ENCODE measurements at regions not wholly inside any gene's neighbourhood (a gene's known extent, or its start where the extent isn't known, plus 50 kb on each side); places are given as distances from the start of the nearest gene placed in this dataset.

- POLR2A ChIA-PET, result no interaction called here
These were observed 536.6 kb downstream of the RWDD3 start for GRCh38 chr1:95770581-95770980.

More at GRCh38 chr1:95770581-95770980, 536.6 kb downstream of the RWDD3 start:
- Histone ChIP-seq H3K4me1 (ENCODE audit: control insufficient read depth in 1 of 2, insufficient read depth in 2 of 2, low read depth in 1 of 2, low read length in 1 of 2) (no peaks in the 10 kb centered on the region), H3K27ac (ENCODE audit: low read depth in 2 of 2, low read length in 1 of 2) (no peak overlapping the region), H3K9me3 (no peaks in the 10 kb centered on the region), H3K4me2 (no peak overlapping the region), H2AFZ (ENCODE audit: low read depth) (no peak overlapping the region), H3K9ac (no peak overlapping the region), H4K20me1 (ENCODE audit: insufficient read depth) (no peaks in the 10 kb centered on the region), H3F3A (replicated peaks; ENCODE audit: insufficient read depth) (no peaks in the 10 kb centered on the region), H3K27me3 (ENCODE audit: insufficient read depth) (no peaks in the 10 kb centered on the region), H3K9me2 (no peaks in the 10 kb centered on the region), H3K79me2 (ENCODE audit: insufficient read depth) (no peaks in the 10 kb centered on the region), H3K4me3 (ENCODE audit: low read depth in 2 of 2, low read length in 1 of 2) (no peak overlapping the region), H3K36me3 (replicated peaks in 1 of 2; ENCODE audit: control insufficient read depth in 1 of 2, insufficient read depth in 2 of 2, low read length in 1 of 2) (no peaks in the 10 kb centered on the region)
- 3% methylated on average over 2 of the region's 2 CpGs for WGBS (ENCODE audit: low lambda C conversion rate)
- CTCF ChIA-PET, result interaction anchor here (1.8 kb wide), 1 partner anchor 10 kb away, joined by 6 read pairs; no protein-coding TSS in a partner anchor
- TF ChIP-seq IRF3 (IDR thresholded peaks at IDR 0.05; ENCODE audit: low read depth, low read length), result no peak
- TF ChIP-seq ZBTB33 (IDR thresholded peaks at IDR 0.05; ENCODE audit: borderline replicate concordance, low read depth), result no peak
- no peak for TF ChIP-seq FOXM1 (IDR thresholded peaks at IDR 0.05; ENCODE audit: low read depth)
- TF ChIP-seq REST (IDR thresholded peaks at IDR 0.05; ENCODE audit: low read depth, low read length), result no peak
- no peak for TF ChIP-seq PBX3 (IDR thresholded peaks at IDR 0.05)
- no peak for TF ChIP-seq EP300 (IDR thresholded peaks at IDR 0.05; ENCODE audit: borderline replicate concordance in 1 of 2, low read depth in 1 of 2, low read length in 1 of 2)
- no peak for TF ChIP-seq SIN3A (IDR thresholded peaks at IDR 0.05; ENCODE audit: borderline replicate concordance, low read depth, low read length)
- no peak for TF ChIP-seq RCOR1 (IDR thresholded peaks at IDR 0.05; ENCODE audit: low read length)
- no peak for TF ChIP-seq RFX5 (IDR thresholded peaks at IDR 0.05; ENCODE audit: low read length)
- no peak for TF ChIP-seq FOXJ3 (CRISPR knock-in tag; IDR thresholded peaks at IDR 0.05)
- TF ChIP-seq MEF2A (IDR thresholded peaks at IDR 0.05; ENCODE audit: borderline replicate concordance, low read depth), result no peak
- no peak for TF ChIP-seq RXRA (IDR thresholded peaks at IDR 0.05; ENCODE audit: borderline replicate concordance, low read depth)
- no peak for TF ChIP-seq JUND (IDR thresholded peaks at IDR 0.05)
- no peak for TF ChIP-seq CHD2 (IDR thresholded peaks at IDR 0.05; ENCODE audit: low read length, partially characterized antibody)
- no peak for TF ChIP-seq USF1 (IDR thresholded peaks at IDR 0.05; ENCODE audit: borderline replicate concordance, low read depth)
- DNase-seq, result no peak

All from SK-N-SH (cell line).